ENCODE measurements at regions not wholly inside any gene's neighbourhood (a gene's known extent, or its start where the extent isn't known, plus 50 kb on each side); places are given as distances from the start of the nearest gene placed in this dataset.

DNA sequence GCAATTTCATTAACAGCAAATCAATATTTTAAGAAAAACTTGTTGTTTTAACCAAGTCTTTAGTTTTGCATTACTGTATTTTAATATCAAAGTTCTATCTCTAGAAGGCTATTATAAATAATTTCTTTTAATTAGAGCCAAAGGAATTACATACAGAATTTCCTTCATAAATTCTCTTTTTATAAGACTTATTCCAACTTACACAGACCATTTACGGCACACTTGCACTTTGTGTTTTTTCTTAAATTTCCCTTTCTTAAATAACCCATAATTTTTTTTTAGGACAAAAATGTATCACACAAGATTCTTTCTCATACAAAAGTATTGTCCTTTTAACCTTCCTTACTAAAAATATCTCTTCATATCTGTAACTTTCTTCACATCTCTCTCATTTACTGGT, 458.5 kb upstream of the CHRM3 start:
- TF ChIP-seq, protein P1, sequence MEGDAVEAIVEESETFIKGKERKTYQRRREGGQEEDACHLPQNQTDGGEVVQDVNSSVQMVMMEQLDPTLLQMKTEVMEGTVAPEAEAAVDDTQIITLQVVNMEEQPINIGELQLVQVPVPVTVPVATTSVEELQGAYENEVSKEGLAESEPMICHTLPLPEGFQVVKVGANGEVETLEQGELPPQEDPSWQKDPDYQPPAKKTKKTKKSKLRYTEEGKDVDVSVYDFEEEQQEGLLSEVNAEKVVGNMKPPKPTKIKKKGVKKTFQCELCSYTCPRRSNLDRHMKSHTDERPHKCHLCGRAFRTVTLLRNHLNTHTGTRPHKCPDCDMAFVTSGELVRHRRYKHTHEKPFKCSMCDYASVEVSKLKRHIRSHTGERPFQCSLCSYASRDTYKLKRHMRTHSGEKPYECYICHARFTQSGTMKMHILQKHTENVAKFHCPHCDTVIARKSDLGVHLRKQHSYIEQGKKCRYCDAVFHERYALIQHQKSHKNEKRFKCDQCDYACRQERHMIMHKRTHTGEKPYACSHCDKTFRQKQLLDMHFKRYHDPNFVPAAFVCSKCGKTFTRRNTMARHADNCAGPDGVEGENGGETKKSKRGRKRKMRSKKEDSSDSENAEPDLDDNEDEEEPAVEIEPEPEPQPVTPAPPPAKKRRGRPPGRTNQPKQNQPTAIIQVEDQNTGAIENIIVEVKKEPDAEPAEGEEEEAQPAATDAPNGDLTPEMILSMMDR (IDR thresholded peaks at IDR 0.05), result no peak
- no peak for TF ChIP-seq POLR2A (IDR thresholded peaks at IDR 0.05)
